ENCODE measurements at regions not wholly inside any gene's neighbourhood (a gene's known extent, or its start where the extent isn't known, plus 50 kb on each side); places are given as distances from the start of the nearest gene placed in this dataset.

GRCh38 chr12:30095511-30095910, 311.8 kb upstream of the TMTC1 start:
- no peak for DNase-seq (ENCODE audit: low read depth, low spot score)

- no peak for DNase-seq (ENCODE audit: low read depth, low spot score)
Measured at GRCh38 chr12:30092983-30093617, 309.4 kb upstream of the TMTC1 start.

- DNase-seq (ENCODE audit: low read depth, low spot score), result no peak
Measured at GRCh38 chr12:30090258-30090657, 306.5 kb upstream of the TMTC1 start.

GRCh38 chr12:30088259-30088995, 304.7 kb upstream of the TMTC1 start:
- no peak for DNase-seq (ENCODE audit: low read depth, low spot score)

GRCh38 chr12:30082381-30082780, 298.6 kb upstream of the TMTC1 start:
- DNase-seq (ENCODE audit: low read depth, low spot score), result no peak

GRCh38 chr12:30074916-30075315, 291.2 kb upstream of the TMTC1 start:
- no peak for DNase-seq (ENCODE audit: low read depth, low spot score)

- DNase-seq (ENCODE audit: low read depth, low spot score), result no peak
Measured at GRCh38 chr12:30072824-30073223, 289.1 kb upstream of the TMTC1 start.

- DNase-seq (ENCODE audit: low read depth, low spot score), result no peak
Measured at GRCh38 chr12:30067146-30067545, 283.4 kb upstream of the TMTC1 start.

- no peak for DNase-seq (ENCODE audit: low read depth, low spot score)
Measured at GRCh38 chr12:30064906-30065305, 281.2 kb upstream of the TMTC1 start.

GRCh38 chr12:30063435-30063945, 279.7 kb upstream of the TMTC1 start:
- DNase-seq (ENCODE audit: low read depth, low spot score), result no peak

GRCh38 chr12:30048371-30048770, 264.6 kb upstream of the TMTC1 start:
- no peak for DNase-seq (ENCODE audit: low read depth, low spot score)

GRCh38 chr12:30047516-30048254, 263.9 kb upstream of the TMTC1 start:
- DNase-seq (ENCODE audit: low read depth, low spot score), result no peak

- no peak for DNase-seq (ENCODE audit: low read depth, low spot score)
Measured at GRCh38 chr12:30046376-30046775, 262.6 kb upstream of the TMTC1 start.

- DNase-seq (ENCODE audit: low read depth, low spot score), result no peak
Measured at GRCh38 chr12:30045171-30045570, 261.4 kb upstream of the TMTC1 start.

GRCh38 chr12:30044206-30044605, 260.5 kb upstream of the TMTC1 start:
- no peak for DNase-seq (ENCODE audit: low read depth, low spot score)

GRCh38 chr12:30043151-30043847, 259.6 kb upstream of the TMTC1 start:
- DNase-seq (ENCODE audit: low read depth, low spot score), result no peak

- DNase-seq (ENCODE audit: low read depth, low spot score), result no peak
Measured at GRCh38 chr12:30041096-30041495, 257.4 kb upstream of the TMTC1 start.

- no peak for DNase-seq (ENCODE audit: low read depth, low spot score)
Measured at GRCh38 chr12:30030693-30031374, 247.1 kb upstream of the TMTC1 start.

GRCh38 chr12:30026621-30027234, 243.0 kb upstream of the TMTC1 start:
- DNase-seq (ENCODE audit: low read depth, low spot score), result no peak

GRCh38 chr12:30025317-30025716, 241.6 kb upstream of the TMTC1 start:
- DNase-seq (ENCODE audit: low read depth, low spot score), result no peak

GRCh38 chr12:30023186-30023585, 239.4 kb upstream of the TMTC1 start:
- no peak for DNase-seq (ENCODE audit: low read depth, low spot score)

Data from brain pericyte (primary cell).